Neuron (in vitro differentiated cells): ENCODE measurements at regions not wholly inside any gene's neighbourhood (a gene's known extent, or its start where the extent isn't known, plus 50 kb on each side); places are given as distances from the start of the nearest gene placed in this dataset.

ENCODE experiments used
- H2AFZ ChIP-seq: one replicate; pipeline ENCODE4 v1.6.1; 2013; ENCODE audit warnings: low read depth, mild to moderate bottlenecking, inconsistent platforms, low read length, moderate library complexity
- H3K27me3 ChIP-seq: one replicate; pipeline ENCODE4 v1.6.1; 2013; ENCODE audit warnings: low read length; ENCODE audit not compliant: insufficient read depth
- H3K36me3 ChIP-seq: one replicate; pipeline ENCODE4 v1.6.1; 2013; ENCODE audit warnings: low read length; ENCODE audit not compliant: insufficient read depth
- H3K4me1 ChIP-seq: one replicate; pipeline ENCODE4 v1.6.1; 2013; ENCODE audit warnings: low read length; ENCODE audit not compliant: insufficient read depth
- H3K4me3 ChIP-seq: 2 replicates; pipeline ENCODE4 v1.5.1; 2013; ENCODE audit warnings: mild to moderate bottlenecking, low read length, moderate library complexity
- H3K9me3 ChIP-seq: one replicate; pipeline ENCODE4 v1.6.1; 2013; ENCODE audit warnings: low read length

DNA sequence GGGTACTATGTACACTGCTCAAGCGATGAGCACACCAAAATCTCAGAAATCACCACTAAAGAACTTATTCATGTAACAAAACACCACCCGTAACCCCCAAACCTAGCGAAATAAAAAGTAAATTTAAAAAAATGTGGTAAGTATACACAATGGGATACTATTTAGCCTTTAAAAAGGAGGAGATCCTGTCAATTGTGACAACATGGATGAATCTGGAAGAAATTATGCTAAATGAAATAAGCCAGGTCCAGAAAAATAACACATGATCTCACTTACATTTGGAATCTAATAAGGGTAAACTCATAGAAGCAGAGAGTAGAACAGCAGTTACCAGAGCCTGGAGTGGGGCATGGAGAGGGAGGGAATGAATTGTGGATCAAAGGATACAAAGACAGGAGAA lies 98.5 kb upstream of the SPATS2L start:
- Histone ChIP-seq H3K36me3 (no peaks in the 10 kb centered on the region), H3K9me3 (no peaks in the 10 kb centered on the region), H3K27me3 (no peaks in the 10 kb centered on the region), H3K4me1 (peaks cover 16% of the 10 kb centered on the region), H2AFZ (no peak overlapping the region), H3K4me3 (no peak overlapping the region)

DNA sequence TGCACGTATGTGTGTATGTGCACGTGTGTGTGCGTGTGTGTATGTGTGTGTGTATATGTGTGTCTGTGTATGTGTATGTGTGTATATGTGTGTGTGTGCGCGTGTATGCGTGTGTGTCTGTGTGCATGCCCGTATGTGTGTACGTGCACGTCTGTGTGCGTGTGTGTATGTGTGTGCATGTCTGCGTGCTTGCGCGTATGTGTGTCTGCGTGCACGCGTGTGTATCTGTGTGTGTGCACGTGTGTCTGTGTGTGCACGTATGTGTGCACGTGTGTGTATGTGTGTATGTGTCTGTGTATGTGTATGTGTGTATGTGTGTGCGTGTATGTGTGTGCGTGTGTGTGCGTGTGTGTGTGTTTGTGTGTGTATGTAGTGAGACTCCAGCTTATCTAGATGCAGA lies 97.5 kb upstream of the SPATS2L start:
- Histone ChIP-seq H2AFZ (no peak overlapping the region), H3K4me1 (peaks cover 8% of the 10 kb centered on the region), H3K4me3 (no peak overlapping the region), H3K9me3 (no peaks in the 10 kb centered on the region), H3K27me3 (no peaks in the 10 kb centered on the region), H3K36me3 (no peaks in the 10 kb centered on the region)

DNA sequence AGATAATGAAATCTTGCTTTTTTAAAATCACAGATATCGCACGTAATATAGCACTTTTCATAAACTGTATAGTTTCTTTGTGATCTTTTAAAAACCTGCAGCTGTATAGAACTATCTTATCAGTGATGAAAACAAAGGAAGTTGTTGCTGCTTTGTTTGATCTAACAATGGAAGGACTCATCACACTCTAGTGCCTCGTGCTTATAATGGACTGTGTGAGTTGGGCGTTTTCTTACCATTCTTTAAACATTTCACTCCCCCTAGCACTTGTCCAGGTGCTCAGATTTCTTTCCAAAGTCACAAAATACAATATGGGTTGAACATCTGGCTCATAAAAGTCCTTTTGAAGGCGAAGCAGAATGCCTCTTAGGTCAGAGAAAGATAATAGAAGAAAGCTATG lies 94.8 kb upstream of the SPATS2L start:
- no peaks in the 10 kb centered on the region for H3K36me3 ChIP-seq
- H3K9me3 ChIP-seq = no peaks in the 10 kb centered on the region
- H3K4me3 ChIP-seq = no peak overlapping the region
- peak overlapping the region; percentile 62 for H2AFZ ChIP-seq
- no peaks in the 10 kb centered on the region for H3K27me3 ChIP-seq
- H3K4me1 ChIP-seq = peaks cover 8% of the 10 kb centered on the region

DNA sequence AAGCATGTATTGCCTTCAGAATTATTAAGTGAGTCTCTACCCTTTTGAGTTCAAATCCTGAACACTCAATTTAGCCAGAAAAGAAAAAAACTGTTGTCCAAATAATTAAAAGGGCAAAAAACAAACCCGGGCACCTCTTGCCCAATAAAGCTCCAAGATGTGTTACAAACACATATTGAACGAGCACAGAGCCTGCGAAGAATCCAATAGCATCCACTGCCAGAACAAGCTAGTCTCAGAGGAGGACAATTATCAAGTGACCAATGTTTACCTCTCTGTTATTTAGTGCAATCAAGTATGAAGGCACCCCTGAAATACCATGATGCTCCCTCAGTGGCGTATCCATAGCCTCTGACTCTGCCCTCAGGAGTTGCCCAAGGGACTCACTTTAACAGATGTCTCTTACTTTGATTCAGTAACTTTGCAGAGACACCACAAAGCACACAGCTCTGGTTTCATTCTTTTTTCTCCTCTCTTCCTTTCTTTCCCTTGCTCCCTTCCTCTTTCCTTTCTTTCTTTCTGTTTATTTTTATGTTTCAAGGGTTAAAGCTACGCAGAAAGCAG lies 93.5 kb upstream of the SPATS2L start:
- no peaks in the 10 kb centered on the region for H3K9me3 ChIP-seq
- H3K36me3 ChIP-seq = no peaks in the 10 kb centered on the region
- no peak overlapping the region for H3K4me3 ChIP-seq
- H3K27me3 ChIP-seq = no peaks in the 10 kb centered on the region
- H2AFZ ChIP-seq = no peak overlapping the region
- H3K4me1 ChIP-seq = peaks cover 8% of the 10 kb centered on the region

DNA sequence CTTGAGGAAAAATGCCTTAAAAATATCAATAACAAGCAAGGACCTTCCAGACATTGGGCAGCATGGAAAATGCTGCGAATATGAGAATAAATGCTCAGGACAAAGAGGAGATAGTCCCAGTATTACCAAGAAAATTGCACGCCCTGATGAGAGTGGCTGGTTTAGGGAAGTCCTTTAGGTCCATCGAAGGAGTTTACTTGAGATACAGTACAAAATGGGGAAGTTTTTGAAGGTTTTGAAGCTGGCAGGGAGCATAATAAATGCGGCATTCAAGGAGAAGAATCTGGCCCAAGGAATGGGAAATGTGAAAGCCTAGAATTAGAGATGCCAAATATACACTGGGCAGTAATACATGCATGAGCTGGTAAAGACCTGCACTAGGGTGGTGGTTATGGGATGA lies 90.2 kb upstream of the SPATS2L start:
- Histone ChIP-seq H3K9me3 (no peaks in the 10 kb centered on the region), H3K4me3 (no peak overlapping the region), H3K27me3 (no peaks in the 10 kb centered on the region), H3K36me3 (no peaks in the 10 kb centered on the region), H2AFZ (no peak overlapping the region), H3K4me1 (peaks cover 16% of the 10 kb centered on the region)

DNA sequence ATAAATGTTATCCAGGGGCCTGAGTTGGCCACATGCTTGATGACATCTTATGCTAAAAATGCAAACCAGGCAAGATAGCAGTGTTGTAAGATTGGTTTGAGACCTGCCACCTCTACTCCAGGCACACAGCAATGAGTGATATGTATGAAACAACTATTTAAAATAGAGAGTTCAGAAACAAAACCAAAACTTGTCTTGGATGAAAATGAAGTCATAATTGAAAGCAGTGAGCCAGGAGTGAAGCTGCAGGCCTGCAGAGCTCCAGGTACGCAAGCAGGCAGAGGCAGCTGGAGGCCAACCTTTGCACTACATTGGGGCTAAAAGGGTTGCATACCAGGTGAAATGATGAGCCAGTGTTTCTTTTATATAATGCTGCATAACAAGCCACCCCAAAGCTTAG lies 89.2 kb upstream of the SPATS2L start:
- Histone ChIP-seq H3K9me3 (no peaks in the 10 kb centered on the region), H3K4me3 (no peak overlapping the region), H2AFZ (no peak overlapping the region), H3K4me1 (peaks cover 9% of the 10 kb centered on the region), H3K27me3 (no peaks in the 10 kb centered on the region), H3K36me3 (no peaks in the 10 kb centered on the region)

DNA sequence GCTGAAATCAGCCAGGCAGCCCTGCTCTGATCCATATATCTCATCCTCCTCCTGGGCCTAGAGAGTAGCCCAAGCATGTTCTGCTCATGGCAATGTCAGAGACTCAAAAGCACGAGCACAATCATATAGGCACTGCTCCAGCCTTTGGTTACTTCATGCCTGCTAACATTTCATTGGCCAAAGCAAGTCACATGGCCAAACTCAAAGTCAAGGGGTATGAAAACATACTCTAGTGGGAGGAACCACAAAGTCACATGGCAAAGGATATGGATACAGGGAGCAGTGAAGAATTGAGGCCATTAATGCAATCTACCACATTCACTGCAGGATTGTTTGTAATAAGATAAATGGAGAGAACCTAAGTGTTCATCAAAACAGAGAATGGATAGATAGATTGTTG lies 87.8 kb upstream of the SPATS2L start:
- Histone ChIP-seq H3K4me1 (peaks cover 9% of the 10 kb centered on the region), H3K27me3 (no peaks in the 10 kb centered on the region), H2AFZ (no peak overlapping the region), H3K36me3 (no peaks in the 10 kb centered on the region), H3K4me3 (no peak overlapping the region), H3K9me3 (no peaks in the 10 kb centered on the region)

DNA sequence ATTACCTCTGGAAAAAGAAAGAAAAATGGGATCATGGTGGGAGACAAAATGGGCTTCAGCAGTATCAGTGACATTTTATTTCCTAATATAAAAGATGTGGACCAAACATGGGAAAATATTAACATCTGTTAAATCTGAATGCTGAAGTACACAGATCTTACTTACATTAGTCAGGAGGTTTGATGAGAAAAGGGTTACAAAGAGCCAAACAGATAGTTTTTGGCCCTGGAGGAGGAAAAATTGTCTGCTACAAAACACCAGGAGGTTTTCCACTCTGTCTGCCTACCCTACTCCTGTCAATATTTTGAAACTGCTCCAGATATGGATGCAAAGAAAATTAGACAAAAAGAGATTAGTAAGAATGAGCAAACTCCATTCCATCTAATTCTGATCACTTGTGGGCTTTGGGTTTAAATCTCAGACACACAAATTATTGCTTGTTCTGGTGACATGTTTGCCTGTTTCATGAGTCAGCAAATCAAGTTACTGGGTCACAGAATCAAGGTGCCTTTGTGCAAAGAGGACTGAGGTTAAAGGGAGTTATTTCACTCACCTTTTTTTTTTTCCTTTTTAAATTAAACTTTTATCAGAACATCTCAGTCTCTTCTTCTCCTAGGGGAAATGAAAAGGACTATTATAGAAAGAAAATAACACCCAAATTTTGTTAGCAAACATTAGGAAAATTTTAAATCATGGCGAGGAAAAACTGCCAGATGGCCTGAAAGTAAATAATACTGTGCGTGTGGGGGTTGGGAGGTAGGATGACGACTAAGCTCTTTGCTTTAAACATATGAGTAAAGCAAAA lies 87.0 kb upstream of the SPATS2L start:
- Histone ChIP-seq H3K4me3 (no peak overlapping the region), H2AFZ (peak overlapping the region; percentile 18), H3K9me3 (no peaks in the 10 kb centered on the region), H3K4me1 (peaks cover 9% of the 10 kb centered on the region), H3K36me3 (no peaks in the 10 kb centered on the region), H3K27me3 (no peaks in the 10 kb centered on the region)

DNA sequence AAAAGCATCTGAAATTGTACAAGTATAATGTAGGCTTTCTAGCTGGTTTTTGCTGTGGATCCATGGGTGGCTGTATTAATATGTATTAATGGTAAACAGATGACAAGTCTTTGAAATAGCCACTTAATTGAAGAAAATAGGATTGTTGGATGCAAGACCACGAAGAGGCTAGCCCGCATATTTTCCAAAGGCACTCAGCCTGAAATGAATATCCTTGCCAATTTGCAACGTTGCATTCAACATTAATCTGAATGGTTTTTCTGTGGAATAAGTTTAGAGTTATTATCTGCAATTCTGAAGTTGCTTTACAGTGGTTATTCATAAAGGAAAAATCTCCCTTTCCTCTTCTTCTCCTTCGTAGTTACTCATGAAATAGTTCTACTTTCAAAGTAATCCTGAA lies 86.2 kb upstream of the SPATS2L start:
- Histone ChIP-seq H3K4me1 (peaks cover 9% of the 10 kb centered on the region), H2AFZ (no peak overlapping the region), H3K27me3 (no peaks in the 10 kb centered on the region), H3K9me3 (peaks cover 2% of the 10 kb centered on the region), H3K4me3 (no peak overlapping the region), H3K36me3 (no peaks in the 10 kb centered on the region)

DNA sequence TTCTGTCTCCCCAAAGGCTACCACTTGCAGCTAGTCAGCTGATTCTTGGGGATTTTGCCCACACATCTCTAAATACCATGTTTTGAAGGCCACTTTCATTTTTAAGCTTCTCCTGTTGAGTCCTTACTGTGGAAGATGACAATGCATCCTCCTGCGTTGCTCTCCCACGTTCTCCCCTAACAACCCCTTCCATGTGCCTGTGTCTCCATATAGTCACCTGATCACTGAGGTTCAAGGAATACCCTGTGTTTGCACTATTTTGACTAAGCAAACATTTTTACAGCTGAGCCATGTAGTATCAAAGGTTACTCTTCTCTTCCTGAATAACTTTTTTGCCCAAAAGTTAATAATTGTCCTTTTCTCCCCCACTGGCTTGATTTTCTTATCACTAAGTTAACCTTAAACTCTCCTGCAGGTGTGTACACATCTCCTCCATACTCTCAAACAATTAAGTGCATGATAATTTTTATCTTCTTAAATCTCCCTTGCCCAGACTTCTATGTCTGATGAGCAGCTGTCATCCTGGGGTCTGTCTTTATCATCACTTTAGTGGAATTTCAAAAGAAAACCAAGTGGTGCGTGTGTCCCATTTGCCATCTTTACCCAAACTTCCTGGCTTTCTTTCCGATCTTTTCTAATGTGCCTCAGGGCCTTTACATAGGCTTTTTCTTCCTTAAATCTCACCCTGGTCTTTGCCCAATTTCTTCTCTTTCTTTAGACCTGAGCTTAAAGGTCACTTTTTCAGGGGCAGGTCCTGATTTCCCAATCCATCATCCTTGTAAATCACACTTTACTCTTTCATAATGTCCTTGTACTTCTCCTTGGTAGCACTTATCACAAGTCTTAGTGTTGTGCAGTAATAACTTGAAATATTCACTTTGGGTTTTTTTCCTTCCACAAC lies 85.2 kb upstream of the SPATS2L start:
- Histone ChIP-seq H3K4me3 (no peak overlapping the region), H3K27me3 (no peaks in the 10 kb centered on the region), H3K9me3 (peaks cover 2% of the 10 kb centered on the region), H2AFZ (no peak overlapping the region), H3K4me1 (peaks cover 9% of the 10 kb centered on the region), H3K36me3 (no peaks in the 10 kb centered on the region)

DNA sequence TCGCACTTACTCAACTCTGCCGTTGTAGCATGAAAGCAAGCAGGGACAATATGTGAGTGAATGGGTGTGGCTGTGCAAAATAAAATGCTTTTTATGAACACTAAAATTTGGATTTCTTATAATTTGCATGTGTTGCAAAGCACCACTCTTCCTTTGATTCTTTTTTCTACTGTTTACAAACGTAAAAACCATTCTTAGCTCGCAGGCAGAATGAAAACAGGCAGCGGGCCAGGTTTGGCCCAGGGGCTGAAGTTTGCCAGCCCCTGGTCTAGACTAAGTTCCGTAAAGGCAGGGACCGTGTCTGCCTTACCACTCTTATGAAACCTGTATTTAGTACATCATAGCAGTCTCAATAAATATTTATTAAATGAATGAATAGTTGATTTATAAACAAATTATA lies 83.7 kb upstream of the SPATS2L start:
- no peaks in the 10 kb centered on the region for H3K27me3 ChIP-seq
- H3K36me3 ChIP-seq = no peaks in the 10 kb centered on the region
- H2AFZ ChIP-seq = no peak overlapping the region
- H3K9me3 ChIP-seq = peaks cover 2% of the 10 kb centered on the region
- peaks cover 9% of the 10 kb centered on the region for H3K4me1 ChIP-seq
- no peak overlapping the region for H3K4me3 ChIP-seq

DNA sequence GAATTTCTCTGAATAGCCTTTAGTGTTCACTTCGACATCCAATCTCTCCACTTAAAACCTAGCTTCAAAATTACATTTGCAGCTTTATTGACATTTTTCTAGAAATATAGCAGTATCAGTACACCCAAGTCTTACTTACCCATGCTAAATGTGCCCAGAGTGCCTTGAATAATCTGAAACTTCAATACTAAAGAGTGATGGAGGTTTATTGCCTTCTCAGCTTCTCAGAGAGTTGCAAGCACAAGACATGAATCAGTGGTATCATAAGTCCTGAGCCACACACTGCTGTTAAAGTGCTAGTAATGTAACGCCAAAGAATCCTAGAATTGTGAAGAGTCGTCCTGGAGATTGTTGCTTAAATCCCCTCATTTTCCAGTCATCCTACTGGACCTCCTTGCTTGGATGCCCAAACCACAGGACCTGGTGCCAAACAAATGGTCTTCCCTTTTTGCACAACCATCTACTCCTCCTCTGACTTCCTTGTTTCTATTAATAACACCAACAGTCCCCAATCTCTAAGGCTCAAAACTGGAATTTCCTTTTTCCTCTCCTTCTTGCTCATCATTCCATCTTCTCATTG lies 83.2 kb upstream of the SPATS2L start:
- no peak overlapping the region for H2AFZ ChIP-seq
- H3K9me3 ChIP-seq = peaks cover 2% of the 10 kb centered on the region
- peaks cover 9% of the 10 kb centered on the region for H3K4me1 ChIP-seq
- H3K4me3 ChIP-seq = no peak overlapping the region
- no peaks in the 10 kb centered on the region for H3K36me3 ChIP-seq
- H3K27me3 ChIP-seq = no peaks in the 10 kb centered on the region

DNA sequence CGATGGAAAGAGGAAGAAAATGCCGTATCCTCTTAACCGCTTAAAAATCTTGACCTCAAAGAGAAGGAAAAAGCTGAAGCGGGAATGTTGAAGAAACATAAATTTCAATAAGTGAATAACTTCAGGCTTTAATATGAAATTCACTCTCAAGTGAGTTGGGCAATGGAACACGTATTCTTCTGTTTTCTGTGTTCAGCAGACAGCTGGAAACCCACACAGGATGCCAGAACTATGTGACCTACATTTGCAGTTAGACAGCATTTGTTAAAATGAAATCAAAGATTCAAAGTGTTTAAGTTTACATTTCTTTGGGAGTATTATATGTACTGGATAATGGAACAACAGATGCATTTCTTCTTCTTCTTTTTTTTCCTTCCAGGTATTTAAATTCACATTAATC lies 80.5 kb upstream of the SPATS2L start:
- Histone ChIP-seq H2AFZ (no peak overlapping the region), H3K27me3 (no peaks in the 10 kb centered on the region), H3K4me1 (no peaks in the 10 kb centered on the region), H3K4me3 (no peak overlapping the region), H3K9me3 (peaks cover 2% of the 10 kb centered on the region), H3K36me3 (no peaks in the 10 kb centered on the region)
